ENCODE measurements at regions not wholly inside any gene's neighbourhood (a gene's known extent, or its start where the extent isn't known, plus 50 kb on each side); places are given as distances from the start of the nearest gene placed in this dataset.
"Not testable (repeated sequence)": the region's sequence is repeated elsewhere in the genome, so short reads cannot be mapped to it uniquely, and the experiment has no call there.

- DNase-seq, result no peak
These were observed 1224.8 kb downstream of the JRKL start for GRCh38 chr11:97614606-97615005.

DNA sequence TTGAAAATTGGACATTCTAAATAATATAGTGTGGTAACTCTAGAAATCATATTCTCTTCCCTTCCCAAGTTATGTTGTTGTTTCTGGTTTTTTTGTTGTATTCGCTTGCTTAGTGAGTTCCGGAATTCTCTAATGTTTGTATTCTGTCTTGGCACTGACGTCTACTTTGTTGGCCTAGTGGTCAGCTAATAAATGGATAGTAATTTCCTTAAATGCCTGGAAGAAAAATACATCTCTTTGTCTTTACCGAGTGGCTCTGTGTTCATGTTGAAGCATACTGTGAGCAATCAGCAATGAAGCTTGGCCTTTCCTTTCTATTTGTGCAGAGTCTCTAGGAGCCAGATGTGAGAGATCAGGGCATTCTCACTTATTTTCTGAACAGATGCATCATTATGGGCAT, 1225.7 kb downstream of the JRKL start:
- no peak for DNase-seq

GRCh38 chr11:97617031-97617430, 1227.2 kb downstream of the JRKL start:
- no peak for DNase-seq

- DNase-seq, result no peak
These were observed 1230.2 kb downstream of the JRKL start for GRCh38 chr11:97620007-97620406.

- no peak for DNase-seq
These were observed 1231.5 kb downstream of the JRKL start for GRCh38 chr11:97621282-97621681.

GRCh38 chr11:97622795-97623194, 1233.0 kb downstream of the JRKL start:
- no peak for DNase-seq

GRCh38 chr11:97636741-97637140, 1246.9 kb downstream of the JRKL start:
- not testable (repeated sequence) for DNase-seq

GRCh38 chr11:97637701-97638100, 1247.9 kb downstream of the JRKL start:
- no peak for DNase-seq

DNA sequence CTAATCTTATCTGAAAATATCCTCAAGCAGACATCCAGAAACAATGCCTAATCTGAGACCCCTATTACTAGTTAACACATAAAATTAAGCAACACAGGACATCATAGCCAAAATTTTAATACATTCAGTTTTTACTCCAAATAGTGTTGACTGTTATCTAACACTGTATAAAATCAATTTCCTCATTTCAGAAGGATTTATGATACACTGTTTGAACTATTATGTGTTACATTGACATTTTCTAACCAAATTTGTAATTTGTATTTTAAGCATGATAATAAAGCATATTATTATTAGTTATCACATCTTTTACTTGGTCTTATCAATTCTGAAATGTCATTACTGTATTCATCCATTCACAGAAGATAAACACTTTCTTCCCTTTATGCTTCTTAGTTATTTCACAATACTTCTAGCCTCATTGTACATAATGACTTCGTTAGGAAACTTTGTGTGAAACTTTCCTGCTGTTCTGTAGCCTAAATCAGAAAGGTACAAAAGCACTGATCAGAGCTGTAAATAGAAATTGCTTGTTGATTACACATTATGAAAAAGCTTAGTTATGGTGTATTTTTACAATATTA, 1248.9 kb downstream of the JRKL start:
- no peak for DNase-seq

- DNase-seq, result no peak
These were observed 1252.2 kb downstream of the JRKL start for GRCh38 chr11:97641988-97642387.

DNA sequence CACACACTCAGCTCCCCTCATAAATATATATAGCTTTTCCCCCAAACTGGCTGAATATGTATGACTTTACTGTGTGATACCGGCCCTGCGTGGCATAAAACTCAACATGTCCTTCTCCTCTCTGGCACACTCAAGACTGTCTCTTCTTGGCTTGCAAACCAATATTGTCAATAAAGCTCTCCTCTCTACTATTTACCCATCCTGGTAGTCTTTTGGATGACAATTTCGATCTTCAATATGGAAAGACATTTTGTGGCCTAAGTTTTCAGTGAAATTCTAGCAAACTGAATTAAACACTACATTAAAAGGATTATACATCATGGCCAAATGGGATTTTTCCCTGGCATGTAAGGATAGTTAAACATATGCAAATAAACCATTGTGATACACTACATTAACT, 1255.9 kb downstream of the JRKL start:
- DNase-seq, result no peak

DNA sequence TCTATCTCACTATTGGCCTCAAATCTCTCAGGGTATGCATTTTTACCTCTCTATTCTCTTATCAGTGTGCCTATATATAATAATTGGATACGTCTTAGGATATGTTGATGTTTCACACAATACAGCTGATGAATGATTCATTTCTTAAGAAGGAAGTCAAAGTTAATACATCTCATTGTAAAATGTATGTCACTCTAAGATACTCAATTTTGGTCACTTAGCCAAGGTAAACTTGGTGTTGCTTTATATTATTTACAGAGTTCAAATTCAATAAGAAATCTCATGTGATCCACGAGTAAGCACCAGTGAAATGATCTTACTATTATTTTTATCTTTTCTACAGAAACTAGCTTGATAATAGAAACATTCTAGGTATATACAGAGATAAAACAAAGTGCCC, 1266.5 kb downstream of the JRKL start:
- DNase-seq, result no peak

- DNase-seq, result no peak
These were observed 1268.0 kb downstream of the JRKL start for GRCh38 chr11:97657852-97658251.

- DNase-seq, result no peak
These were observed 1277.2 kb downstream of the JRKL start for GRCh38 chr11:97667057-97667456.

DNA sequence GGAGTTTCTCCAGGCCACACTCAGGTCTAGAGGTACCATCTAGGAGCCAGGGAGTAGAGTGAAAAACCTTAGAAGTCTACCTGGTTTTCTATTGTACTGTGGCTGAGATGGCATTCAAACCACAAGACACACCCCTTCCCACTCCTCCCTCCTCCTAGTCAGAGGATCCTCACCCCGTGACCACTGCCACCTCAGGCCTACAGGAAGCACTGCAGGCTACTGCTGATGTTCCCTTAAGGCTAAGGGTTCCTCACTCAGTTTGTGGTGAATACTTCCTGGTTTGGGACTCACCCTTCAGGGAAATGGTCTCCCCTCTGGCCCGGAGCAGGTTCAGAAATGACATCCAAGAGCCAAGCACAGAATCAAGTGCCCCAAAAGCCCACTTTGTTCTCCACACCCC, 1293.9 kb downstream of the JRKL start:
- DNase-seq, result no peak

GRCh38 chr11:97684486-97685439, 1295.0 kb downstream of the JRKL start:
- no peak for DNase-seq

GRCh38 chr11:97685695-97686094, 1295.9 kb downstream of the JRKL start:
- no peak for DNase-seq

DNA sequence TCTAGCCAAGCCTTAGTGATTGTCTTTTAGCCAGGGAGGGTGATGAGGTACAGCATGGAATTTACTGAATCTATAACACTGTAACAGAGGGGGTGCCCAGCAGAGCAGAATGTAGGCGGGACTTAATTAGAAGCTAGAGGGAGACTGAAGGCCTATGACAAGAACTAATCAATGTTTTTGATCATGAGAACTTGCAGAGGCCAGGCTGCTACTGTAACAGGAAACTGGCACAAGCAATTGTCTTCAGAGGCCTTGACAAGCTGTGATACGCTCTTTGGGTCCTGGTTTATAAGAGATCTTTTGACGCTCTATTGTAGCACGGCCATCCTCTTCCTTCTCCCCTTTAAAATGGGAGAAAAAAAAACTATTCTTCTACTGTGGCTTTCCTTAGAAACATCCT, 1297.3 kb downstream of the JRKL start:
- DNase-seq, result no peak

- DNase-seq, result no peak
These were observed 1301.2 kb downstream of the JRKL start for GRCh38 chr11:97691061-97691460.

DNA sequence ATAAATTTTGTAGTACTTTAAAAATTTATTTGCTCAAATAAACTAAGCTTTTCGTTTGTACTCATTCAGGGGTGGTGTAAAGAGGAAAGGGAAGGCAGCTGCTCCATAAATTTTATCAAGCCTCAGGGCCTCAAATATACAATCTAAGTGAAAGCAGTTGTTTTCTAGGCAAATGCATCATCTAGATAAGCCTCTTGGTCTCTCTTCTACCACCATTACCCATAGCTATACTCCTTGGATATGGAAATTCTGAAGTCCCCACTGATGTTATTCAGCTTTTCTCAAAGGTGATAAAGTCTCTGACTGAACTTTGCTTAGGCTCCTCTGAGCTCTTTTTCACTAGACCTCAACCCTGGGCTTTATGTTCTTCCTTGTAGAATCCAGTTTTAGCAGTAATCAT, 1313.1 kb downstream of the JRKL start:
- no peak for DNase-seq

DNA sequence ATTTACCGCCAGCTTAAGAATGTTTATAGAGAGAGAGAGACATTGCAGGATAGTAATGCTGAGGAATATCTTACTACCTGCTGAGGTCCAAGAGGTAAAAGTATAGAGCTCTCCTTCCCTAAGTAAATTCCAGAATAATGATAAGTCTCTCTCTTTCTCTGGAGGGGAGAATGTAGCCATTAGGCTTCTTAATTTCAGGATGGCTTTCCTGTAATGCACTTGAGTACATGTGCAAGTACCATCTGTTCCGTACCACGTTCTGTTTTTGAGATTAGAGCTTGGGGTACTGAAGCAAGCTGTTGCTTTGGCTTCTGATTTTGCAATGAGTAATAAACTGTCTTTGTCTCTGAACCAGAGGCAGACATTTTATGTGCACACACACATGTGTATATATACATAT, 1314.0 kb downstream of the JRKL start:
- DNase-seq, result no peak

DNA sequence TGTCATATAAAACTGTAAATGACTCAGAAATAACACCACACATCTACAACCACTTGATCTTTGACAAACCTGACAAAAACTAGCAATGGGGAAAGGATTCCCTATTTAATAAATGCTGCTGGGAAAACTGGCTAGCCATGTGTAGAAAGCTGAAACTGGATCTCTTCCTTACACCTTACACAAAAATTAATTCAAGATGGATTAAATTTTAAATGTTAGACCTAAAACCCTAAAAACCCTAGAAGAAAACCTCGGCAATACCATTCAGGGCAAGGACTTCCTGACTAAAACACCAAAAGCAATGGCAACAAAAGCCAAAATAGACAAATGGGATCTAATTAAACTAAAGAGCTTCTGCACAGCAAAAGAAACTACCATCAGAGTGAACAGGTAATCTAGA, 1315.3 kb upstream of the CNTN5 start:
- not testable (repeated sequence) for DNase-seq

DNA sequence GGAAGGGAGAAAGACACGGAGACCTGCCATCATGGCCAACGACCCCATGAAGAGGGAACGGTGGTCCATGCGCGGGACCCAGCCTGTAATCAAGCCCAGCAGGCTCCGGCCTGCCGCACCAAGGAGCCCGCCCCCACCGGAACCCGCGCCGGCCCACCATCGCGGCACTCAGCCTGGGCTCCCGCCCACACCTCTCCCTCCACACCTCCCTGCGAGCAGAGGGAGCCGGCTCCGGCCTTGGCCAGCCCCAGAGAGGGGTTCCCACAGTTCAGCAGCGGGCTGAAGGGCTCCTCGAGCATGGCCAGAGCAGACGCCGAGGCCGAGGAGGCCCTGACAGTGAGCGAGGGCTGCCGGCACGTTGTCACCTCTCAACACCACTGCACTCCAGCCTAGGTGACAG, 1302.8 kb upstream of the CNTN5 start:
- DNase-seq, result no peak

DNA sequence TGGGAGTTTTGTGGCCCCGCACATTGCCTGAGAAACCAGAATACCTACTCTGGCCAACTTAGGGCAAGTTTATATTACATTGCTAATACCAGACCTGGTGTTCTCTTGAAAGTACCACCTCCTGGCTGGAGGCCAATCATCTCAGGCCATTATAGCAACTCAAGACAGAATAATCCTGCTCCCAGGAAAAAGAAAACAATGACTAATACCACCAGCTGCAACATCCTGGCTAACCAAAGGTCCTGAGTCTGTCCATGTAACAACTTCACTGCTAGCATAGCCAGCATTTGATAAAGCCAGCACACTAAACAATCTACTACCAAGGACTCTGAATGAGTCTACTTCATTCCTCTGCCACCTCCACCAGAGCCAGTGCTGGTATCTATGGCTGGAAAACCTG, 1298.7 kb upstream of the CNTN5 start:
- peak; percentile 31 for DNase-seq

DNA sequence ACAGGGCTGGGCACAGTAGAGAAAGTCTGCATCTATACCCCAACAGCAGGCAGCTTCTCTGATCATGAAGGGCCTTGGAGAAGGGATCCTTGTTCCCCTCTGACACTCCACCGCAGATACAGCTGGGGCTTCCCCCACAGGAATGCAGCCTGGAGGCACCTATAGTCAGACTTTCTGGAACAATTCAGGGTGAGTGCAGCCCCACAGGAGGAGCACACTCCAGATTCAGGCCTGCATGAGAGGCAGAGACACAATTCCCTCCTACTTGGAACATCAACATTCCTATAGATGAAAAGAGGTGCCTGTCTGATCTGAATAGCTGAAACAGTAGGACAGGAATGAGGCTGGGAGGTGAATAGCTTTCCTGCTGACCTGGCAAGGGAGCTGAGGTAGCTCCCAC, 1298.0 kb upstream of the CNTN5 start:
- DNase-seq, result no peak
